ENCODE measurements at regions not wholly inside any gene's neighbourhood (a gene's known extent, or its start where the extent isn't known, plus 50 kb on each side); places are given as distances from the start of the nearest gene placed in this dataset.
A peak's percentile ranks its signal among the peaks of the same experiment; 100 is the strongest.
"Not testable (repeated sequence)": the region's sequence is repeated elsewhere in the genome, so short reads cannot be mapped to it uniquely, and the experiment has no call there.

- not testable (repeated sequence) for DNase-seq (ENCODE audit: low read depth, low spot score)
Observed at GRCh38 chr4:4032364-4032763, 194.4 kb downstream of the OTOP1 start.

GRCh38 chr4:4032801-4033605, 193.7 kb downstream of the OTOP1 start:
- DNase-seq (ENCODE audit: low read depth, low spot score): not testable (repeated sequence)

GRCh38 chr4:4037399-4038138, 189.2 kb downstream of the OTOP1 start:
- DNase-seq (ENCODE audit: low read depth, low spot score): not testable (repeated sequence)

GRCh38 chr4:4045823-4046222, 180.9 kb downstream of the OTOP1 start:
- not testable (repeated sequence) for DNase-seq (ENCODE audit: low read depth, low spot score)

GRCh38 chr4:4046686-4047085, 180.0 kb downstream of the OTOP1 start:
- DNase-seq (ENCODE audit: low read depth, low spot score): not testable (repeated sequence)

- not testable (repeated sequence) for DNase-seq (ENCODE audit: low read depth, low spot score)
Observed at GRCh38 chr4:4047202-4047601, 179.5 kb downstream of the OTOP1 start.

- not testable (repeated sequence) for DNase-seq (ENCODE audit: low read depth, low spot score)
Observed at GRCh38 chr4:4048227-4048626, 178.5 kb downstream of the OTOP1 start.

- DNase-seq (ENCODE audit: low read depth, low spot score): not testable (repeated sequence)
Observed at GRCh38 chr4:4050781-4051180, 175.9 kb downstream of the OTOP1 start.

GRCh38 chr4:4052933-4053332, 173.8 kb downstream of the OTOP1 start:
- not testable (repeated sequence) for DNase-seq (ENCODE audit: low read depth, low spot score)

GRCh38 chr4:4057226-4057625, 169.5 kb downstream of the OTOP1 start:
- DNase-seq (ENCODE audit: low read depth, low spot score): not testable (repeated sequence)

- not testable (repeated sequence) for DNase-seq (ENCODE audit: low read depth, low spot score)
Observed at GRCh38 chr4:4084171-4084570, 142.6 kb downstream of the OTOP1 start.

GRCh38 chr4:4089716-4090419, 136.9 kb downstream of the OTOP1 start:
- DNase-seq (ENCODE audit: low read depth, low spot score): not testable (repeated sequence)

- DNase-seq (ENCODE audit: low read depth, low spot score): not testable (repeated sequence)
Observed at GRCh38 chr4:4090720-4091119, 136.0 kb downstream of the OTOP1 start.

GRCh38 chr4:4092159-4092558, 134.6 kb downstream of the OTOP1 start:
- DNase-seq (ENCODE audit: low read depth, low spot score): not testable (repeated sequence)

GRCh38 chr4:4099610-4100009, 127.1 kb downstream of the OTOP1 start:
- DNase-seq (ENCODE audit: low read depth, low spot score): not testable (repeated sequence)

- DNase-seq (ENCODE audit: low read depth, low spot score): not testable (repeated sequence)
Observed at GRCh38 chr4:4106923-4107322, 119.8 kb downstream of the OTOP1 start.

- DNase-seq (ENCODE audit: low read depth, low spot score): peak; percentile 31
Observed at GRCh38 chr4:4107411-4108107, 119.2 kb downstream of the OTOP1 start.

- DNase-seq (ENCODE audit: low read depth, low spot score): not testable (repeated sequence)
Observed at GRCh38 chr4:4115381-4115780, 111.3 kb downstream of the OTOP1 start.

GRCh38 chr4:4116901-4117300, 109.8 kb downstream of the OTOP1 start:
- not testable (repeated sequence) for DNase-seq (ENCODE audit: low read depth, low spot score)

- DNase-seq (ENCODE audit: low read depth, low spot score): not testable (repeated sequence)
Observed at GRCh38 chr4:4134368-4134767, 92.4 kb downstream of the OTOP1 start.

- not testable (repeated sequence) for DNase-seq (ENCODE audit: low read depth, low spot score)
Observed at GRCh38 chr4:4136621-4137020, 90.1 kb downstream of the OTOP1 start.
